M059J (cell line): ENCODE measurements at regions not wholly inside any gene's neighbourhood (a gene's known extent, or its start where the extent isn't known, plus 50 kb on each side); places are given as distances from the start of the nearest gene placed in this dataset.

Source experiments
- DNase-seq: peaks from one replicate; pipeline ENCODE4 v3.0.0-alpha.2; 2012; ENCODE audit warnings: low read depth

- no peak for DNase-seq
Observed at GRCh38 chr10:111885919-111886318, 297.6 kb downstream of the GPAM start.

- DNase-seq = no peak
Observed at GRCh38 chr10:111887266-111887665, 296.3 kb downstream of the GPAM start.

- no peak for DNase-seq
Observed at GRCh38 chr10:111890046-111890445, 293.5 kb downstream of the GPAM start.

- DNase-seq = no peak
Observed at GRCh38 chr10:111916011-111916410, 267.6 kb downstream of the GPAM start.

- no peak for DNase-seq
Observed at GRCh38 chr10:111921821-111922220, 261.7 kb downstream of the GPAM start.

- DNase-seq = no peak
Observed at GRCh38 chr10:111923032-111923431, 260.5 kb downstream of the GPAM start.

GRCh38 chr10:111926286-111926685 lies 257.3 kb downstream of the GPAM start:
- no peak for DNase-seq

- DNase-seq = no peak
Observed at GRCh38 chr10:111933937-111934336, 249.6 kb downstream of the GPAM start.

GRCh38 chr10:111934931-111935330 lies 248.6 kb downstream of the GPAM start:
- no peak for DNase-seq

GRCh38 chr10:111936143-111936542 lies 247.4 kb downstream of the GPAM start:
- no peak for DNase-seq

GRCh38 chr10:111944331-111944730 lies 239.2 kb downstream of the GPAM start:
- DNase-seq = no peak

- DNase-seq = no peak
Observed at GRCh38 chr10:111953949-111954348, 229.6 kb downstream of the GPAM start.

GRCh38 chr10:111954386-111954785 lies 229.2 kb downstream of the GPAM start:
- no peak for DNase-seq

- no peak for DNase-seq
Observed at GRCh38 chr10:111956841-111957240, 226.7 kb downstream of the GPAM start.

- DNase-seq = no peak
Observed at GRCh38 chr10:111962951-111963350, 220.6 kb downstream of the GPAM start.

GRCh38 chr10:111967116-111967515 lies 216.4 kb downstream of the GPAM start:
- DNase-seq = no peak

GRCh38 chr10:111967547-111967946 lies 216.0 kb downstream of the GPAM start:
- no peak for DNase-seq

GRCh38 chr10:111968647-111969046 lies 214.9 kb downstream of the GPAM start:
- no peak for DNase-seq

GRCh38 chr10:111970111-111970510 lies 213.5 kb downstream of the GPAM start:
- no peak for DNase-seq

GRCh38 chr10:111972109-111972508 lies 211.5 kb downstream of the GPAM start:
- no peak for DNase-seq

- DNase-seq = no peak
Observed at GRCh38 chr10:111973306-111973705, 210.3 kb downstream of the GPAM start.

GRCh38 chr10:111973826-111974225 lies 209.7 kb downstream of the GPAM start:
- no peak for DNase-seq

GRCh38 chr10:111974325-111974724 lies 209.2 kb downstream of the GPAM start:
- no peak for DNase-seq

GRCh38 chr10:111976557-111976956 lies 207.0 kb downstream of the GPAM start:
- no peak for DNase-seq

GRCh38 chr10:111984057-111984456 lies 199.5 kb downstream of the GPAM start:
- DNase-seq = no peak
